WTC11 (cell line): ENCODE measurements at regions not wholly inside any gene's neighbourhood (a gene's known extent, or its start where the extent isn't known, plus 50 kb on each side); places are given as distances from the start of the nearest gene placed in this dataset.

Source experiments
- ATAC-seq: fragments of 200-7000 bp; cut with Tn5 transposase; 2 replicates; pipeline ENCODE4 v1.10.0; 2021; ENCODE audit warnings: mild to moderate bottlenecking, moderate library complexity
- CTCF ChIA-PET: fragments of 300-600 bp; sonication (Branson Sonifier 250); formaldehyde crosslinking; loops from one replicate; lab custom pipeline; 2021; ENCODE audit warnings: antibody characterized with exemption; lab: Charles Lee
- POLR2A ChIA-PET: fragments of 350-600 bp; sonication (Branson Sonifier 250); formaldehyde crosslinking; loops from one replicate; lab custom pipeline; 2021; ENCODE audit warnings: antibody characterized with exemption; lab: Charles Lee
- DNase-seq: peaks from one replicate; pipeline ENCODE4 v3.0.0; 2021; ENCODE audit warnings: low spot score
- H3K27ac Mint-ChIP-seq: 2 replicates; pipeline ENCODE4 v1.8.0; 2021; ENCODE audit warnings: mixed read lengths
- H3K27me3 Mint-ChIP-seq: 2 replicates; pipeline ENCODE4 v1.8.0; 2021; ENCODE audit warnings: low read depth, mild to moderate bottlenecking, moderate library complexity, mixed read lengths
- H3K36me3 Mint-ChIP-seq: 2 replicates; pipeline ENCODE4 v1.8.0; 2021; ENCODE audit warnings: mixed read lengths
- H3K4me1 Mint-ChIP-seq: 2 replicates; pipeline ENCODE4 v1.8.0; 2022; ENCODE audit warnings: mixed read lengths
- H3K4me3 Mint-ChIP-seq: 2 replicates; pipeline ENCODE4 v1.8.0; 2021; ENCODE audit warnings: mild to moderate bottlenecking, moderate library complexity, mixed read lengths
- H3K9me3 Mint-ChIP-seq: 2 replicates; pipeline ENCODE4 v1.8.0; 2021; ENCODE audit warnings: mixed read lengths
- KAT7 ChIP-seq: sonication (generic); formaldehyde crosslinking; IDR thresholded peaks from 2 replicates; pipeline ENCODE4 v1.8.1; 2023; ENCODE audit warnings: missing genetic modification reagents, mild to moderate bottlenecking, borderline replicate concordance
- NR1H2 ChIP-seq: sonication (generic); formaldehyde crosslinking; IDR thresholded peaks from 2 replicates; pipeline ENCODE4 v1.9.0; 2021; ENCODE audit warnings: mild to moderate bottlenecking, moderate library complexity, missing genetic modification reagents
- NR2C2 ChIP-seq: sonication (generic); formaldehyde crosslinking; IDR thresholded peaks from 2 replicates; pipeline ENCODE4 v1.8.0; 2022; ENCODE audit warnings: mild to moderate bottlenecking, missing genetic modification reagents
- TF ChIP-seq, protein P1 (sequence below): sonication (generic); formaldehyde crosslinking; IDR thresholded peaks from 2 replicates; pipeline ENCODE4 v1.8.1; 2023; ENCODE audit warnings: mild to moderate bottlenecking, missing genetic modification reagents, borderline replicate concordance
- TF ChIP-seq, protein P2 (sequence below): fragments of 250-450 bp; sonication (Bioruptor Pico); IDR thresholded peaks from 2 replicates; pipeline ENCODE4 v2.1.2; 2022; ENCODE audit warnings: mild to moderate bottlenecking, moderate library complexity
- TF ChIP-seq, protein P3 (sequence below): sonication (generic); formaldehyde crosslinking; IDR thresholded peaks from 2 replicates; pipeline ENCODE4 v1.8.1; 2023; ENCODE audit warnings: mild to moderate bottlenecking, missing genetic modification reagents
- TF ChIP-seq, protein P4 (sequence below): fragments of 250-450 bp; sonication (Bioruptor Pico); IDR thresholded peaks from 2 replicates; pipeline ENCODE4 v1.9.0; 2021; ENCODE audit warnings: mild to moderate bottlenecking
- TF ChIP-seq, protein P5 (sequence below): sonication (generic); formaldehyde crosslinking; IDR thresholded peaks from 2 replicates; pipeline ENCODE4 v1.8.0; 2022; ENCODE audit warnings: mild to moderate bottlenecking, missing genetic modification reagents
- TF ChIP-seq, protein P6 (sequence below): sonication (generic); formaldehyde crosslinking; IDR thresholded peaks from 2 replicates; pipeline ENCODE4 v1.8.0; 2023; ENCODE audit warnings: mild to moderate bottlenecking, missing genetic modification reagents
- TF ChIP-seq, protein P7 (sequence below): fragments of 200-600 bp; IDR thresholded peaks from 2 replicates; pipeline ENCODE4 v1.8.0; 2022; ENCODE audit warnings: antibody characterized with exemption
- TF ChIP-seq, protein P8 (sequence below): sonication (generic); formaldehyde crosslinking; IDR thresholded peaks from 2 replicates; pipeline ENCODE4 v1.8.0; 2022; ENCODE audit warnings: mild to moderate bottlenecking, missing genetic modification reagents

DNA sequence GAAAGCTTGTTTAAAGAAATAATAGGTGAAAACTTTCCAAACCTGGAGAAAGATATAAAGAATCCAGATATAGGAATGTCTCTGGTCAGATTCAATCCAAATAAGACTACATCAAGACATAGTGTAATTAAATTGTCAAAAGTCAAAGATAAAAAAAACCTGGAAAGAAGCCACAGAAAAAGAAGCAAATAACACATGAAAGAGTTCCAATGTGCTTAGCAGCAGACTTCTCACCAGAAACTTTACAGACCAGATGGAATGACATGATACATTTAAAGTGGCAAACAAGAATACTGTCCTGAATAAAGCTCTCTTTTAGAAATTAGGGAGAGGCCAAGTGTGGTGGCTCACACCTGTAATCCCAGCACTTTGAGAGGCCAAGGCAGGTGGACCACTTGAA is 1039.9 kb downstream of the KCNT2 start (continued):
- TF ChIP-seq, protein P1, sequence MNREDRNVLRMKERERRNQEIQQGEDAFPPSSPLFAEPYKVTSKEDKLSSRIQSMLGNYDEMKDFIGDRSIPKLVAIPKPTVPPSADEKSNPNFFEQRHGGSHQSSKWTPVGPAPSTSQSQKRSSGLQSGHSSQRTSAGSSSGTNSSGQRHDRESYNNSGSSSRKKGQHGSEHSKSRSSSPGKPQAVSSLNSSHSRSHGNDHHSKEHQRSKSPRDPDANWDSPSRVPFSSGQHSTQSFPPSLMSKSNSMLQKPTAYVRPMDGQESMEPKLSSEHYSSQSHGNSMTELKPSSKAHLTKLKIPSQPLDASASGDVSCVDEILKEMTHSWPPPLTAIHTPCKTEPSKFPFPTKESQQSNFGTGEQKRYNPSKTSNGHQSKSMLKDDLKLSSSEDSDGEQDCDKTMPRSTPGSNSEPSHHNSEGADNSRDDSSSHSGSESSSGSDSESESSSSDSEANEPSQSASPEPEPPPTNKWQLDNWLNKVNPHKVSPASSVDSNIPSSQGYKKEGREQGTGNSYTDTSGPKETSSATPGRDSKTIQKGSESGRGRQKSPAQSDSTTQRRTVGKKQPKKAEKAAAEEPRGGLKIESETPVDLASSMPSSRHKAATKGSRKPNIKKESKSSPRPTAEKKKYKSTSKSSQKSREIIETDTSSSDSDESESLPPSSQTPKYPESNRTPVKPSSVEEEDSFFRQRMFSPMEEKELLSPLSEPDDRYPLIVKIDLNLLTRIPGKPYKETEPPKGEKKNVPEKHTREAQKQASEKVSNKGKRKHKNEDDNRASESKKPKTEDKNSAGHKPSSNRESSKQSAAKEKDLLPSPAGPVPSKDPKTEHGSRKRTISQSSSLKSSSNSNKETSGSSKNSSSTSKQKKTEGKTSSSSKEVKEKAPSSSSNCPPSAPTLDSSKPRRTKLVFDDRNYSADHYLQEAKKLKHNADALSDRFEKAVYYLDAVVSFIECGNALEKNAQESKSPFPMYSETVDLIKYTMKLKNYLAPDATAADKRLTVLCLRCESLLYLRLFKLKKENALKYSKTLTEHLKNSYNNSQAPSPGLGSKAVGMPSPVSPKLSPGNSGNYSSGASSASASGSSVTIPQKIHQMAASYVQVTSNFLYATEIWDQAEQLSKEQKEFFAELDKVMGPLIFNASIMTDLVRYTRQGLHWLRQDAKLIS (CRISPR knock-in tag) = no peak

DNA sequence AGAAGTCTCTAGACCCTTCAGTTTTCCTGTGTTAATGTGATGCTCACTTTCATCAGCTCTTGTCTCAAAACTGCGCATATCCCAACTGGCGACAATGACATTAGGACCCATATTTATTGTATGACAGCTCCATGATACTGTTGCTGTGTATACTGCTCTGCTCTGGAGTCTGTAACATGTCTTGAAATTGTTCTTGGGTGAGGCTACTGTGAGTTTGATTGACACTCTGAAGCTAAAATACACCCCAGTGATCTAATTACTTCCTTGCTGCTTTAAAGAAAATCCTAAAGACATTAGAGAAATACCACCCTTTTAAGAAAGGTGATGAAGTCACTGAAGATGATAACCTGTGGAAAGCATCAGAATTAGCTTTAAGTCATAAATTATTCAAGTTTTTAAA is 1046.2 kb downstream of the KCNT2 start:
- no peak for ATAC-seq
- Mint-ChIP-seq H3K4me1 (no peaks in the 10 kb centered on the region), H3K36me3 (no peaks in the 10 kb centered on the region), H3K27me3 (no peaks in the 10 kb centered on the region), H3K9me3 (no peaks in the 10 kb centered on the region), H3K27ac (no peak overlapping the region), H3K4me3 (no peak overlapping the region)
- CTCF ChIA-PET = no interaction called here
- no peak for TF ChIP-seq KAT7 (CRISPR knock-in tag)
- TF ChIP-seq, protein P2, sequence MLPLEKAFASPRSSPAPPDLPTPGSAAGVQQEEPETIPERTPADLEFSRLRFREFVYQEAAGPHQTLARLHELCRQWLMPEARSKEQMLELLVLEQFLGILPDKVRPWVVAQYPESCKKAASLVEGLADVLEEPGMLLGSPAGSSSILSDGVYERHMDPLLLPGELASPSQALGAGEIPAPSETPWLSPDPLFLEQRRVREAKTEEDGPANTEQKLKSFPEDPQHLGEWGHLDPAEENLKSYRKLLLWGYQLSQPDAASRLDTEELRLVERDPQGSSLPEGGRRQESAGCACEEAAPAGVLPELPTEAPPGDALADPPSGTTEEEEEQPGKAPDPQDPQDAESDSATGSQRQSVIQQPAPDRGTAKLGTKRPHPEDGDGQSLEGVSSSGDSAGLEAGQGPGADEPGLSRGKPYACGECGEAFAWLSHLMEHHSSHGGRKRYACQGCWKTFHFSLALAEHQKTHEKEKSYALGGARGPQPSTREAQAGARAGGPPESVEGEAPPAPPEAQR (CRISPR knock-in tag) = no peak
- TF ChIP-seq, protein P3, sequence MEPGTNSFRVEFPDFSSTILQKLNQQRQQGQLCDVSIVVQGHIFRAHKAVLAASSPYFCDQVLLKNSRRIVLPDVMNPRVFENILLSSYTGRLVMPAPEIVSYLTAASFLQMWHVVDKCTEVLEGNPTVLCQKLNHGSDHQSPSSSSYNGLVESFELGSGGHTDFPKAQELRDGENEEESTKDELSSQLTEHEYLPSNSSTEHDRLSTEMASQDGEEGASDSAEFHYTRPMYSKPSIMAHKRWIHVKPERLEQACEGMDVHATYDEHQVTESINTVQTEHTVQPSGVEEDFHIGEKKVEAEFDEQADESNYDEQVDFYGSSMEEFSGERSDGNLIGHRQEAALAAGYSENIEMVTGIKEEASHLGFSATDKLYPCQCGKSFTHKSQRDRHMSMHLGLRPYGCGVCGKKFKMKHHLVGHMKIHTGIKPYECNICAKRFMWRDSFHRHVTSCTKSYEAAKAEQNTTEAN (CRISPR knock-in tag) = no peak
- no peak for TF ChIP-seq NR2C2 (CRISPR knock-in tag)
- TF ChIP-seq, protein P4, sequence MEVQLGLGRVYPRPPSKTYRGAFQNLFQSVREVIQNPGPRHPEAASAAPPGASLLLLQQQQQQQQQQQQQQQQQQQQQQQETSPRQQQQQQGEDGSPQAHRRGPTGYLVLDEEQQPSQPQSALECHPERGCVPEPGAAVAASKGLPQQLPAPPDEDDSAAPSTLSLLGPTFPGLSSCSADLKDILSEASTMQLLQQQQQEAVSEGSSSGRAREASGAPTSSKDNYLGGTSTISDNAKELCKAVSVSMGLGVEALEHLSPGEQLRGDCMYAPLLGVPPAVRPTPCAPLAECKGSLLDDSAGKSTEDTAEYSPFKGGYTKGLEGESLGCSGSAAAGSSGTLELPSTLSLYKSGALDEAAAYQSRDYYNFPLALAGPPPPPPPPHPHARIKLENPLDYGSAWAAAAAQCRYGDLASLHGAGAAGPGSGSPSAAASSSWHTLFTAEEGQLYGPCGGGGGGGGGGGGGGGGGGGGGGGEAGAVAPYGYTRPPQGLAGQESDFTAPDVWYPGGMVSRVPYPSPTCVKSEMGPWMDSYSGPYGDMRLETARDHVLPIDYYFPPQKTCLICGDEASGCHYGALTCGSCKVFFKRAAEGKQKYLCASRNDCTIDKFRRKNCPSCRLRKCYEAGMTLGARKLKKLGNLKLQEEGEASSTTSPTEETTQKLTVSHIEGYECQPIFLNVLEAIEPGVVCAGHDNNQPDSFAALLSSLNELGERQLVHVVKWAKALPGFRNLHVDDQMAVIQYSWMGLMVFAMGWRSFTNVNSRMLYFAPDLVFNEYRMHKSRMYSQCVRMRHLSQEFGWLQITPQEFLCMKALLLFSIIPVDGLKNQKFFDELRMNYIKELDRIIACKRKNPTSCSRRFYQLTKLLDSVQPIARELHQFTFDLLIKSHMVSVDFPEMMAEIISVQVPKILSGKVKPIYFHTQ (CRISPR knock-in tag) = no peak
- TF ChIP-seq, protein P5, sequence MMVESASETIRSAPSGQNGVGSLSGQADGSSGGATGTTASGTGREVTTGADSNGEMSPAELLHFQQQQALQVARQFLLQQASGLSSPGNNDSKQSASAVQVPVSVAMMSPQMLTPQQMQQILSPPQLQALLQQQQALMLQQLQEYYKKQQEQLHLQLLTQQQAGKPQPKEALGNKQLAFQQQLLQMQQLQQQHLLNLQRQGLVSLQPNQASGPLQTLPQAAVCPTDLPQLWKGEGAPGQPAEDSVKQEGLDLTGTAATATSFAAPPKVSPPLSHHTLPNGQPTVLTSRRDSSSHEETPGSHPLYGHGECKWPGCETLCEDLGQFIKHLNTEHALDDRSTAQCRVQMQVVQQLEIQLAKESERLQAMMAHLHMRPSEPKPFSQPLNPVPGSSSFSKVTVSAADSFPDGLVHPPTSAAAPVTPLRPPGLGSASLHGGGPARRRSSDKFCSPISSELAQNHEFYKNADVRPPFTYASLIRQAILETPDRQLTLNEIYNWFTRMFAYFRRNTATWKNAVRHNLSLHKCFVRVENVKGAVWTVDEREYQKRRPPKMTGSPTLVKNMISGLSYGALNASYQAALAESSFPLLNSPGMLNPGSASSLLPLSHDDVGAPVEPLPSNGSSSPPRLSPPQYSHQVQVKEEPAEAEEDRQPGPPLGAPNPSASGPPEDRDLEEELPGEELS (CRISPR knock-in tag) = no peak
- TF ChIP-seq, protein P6, sequence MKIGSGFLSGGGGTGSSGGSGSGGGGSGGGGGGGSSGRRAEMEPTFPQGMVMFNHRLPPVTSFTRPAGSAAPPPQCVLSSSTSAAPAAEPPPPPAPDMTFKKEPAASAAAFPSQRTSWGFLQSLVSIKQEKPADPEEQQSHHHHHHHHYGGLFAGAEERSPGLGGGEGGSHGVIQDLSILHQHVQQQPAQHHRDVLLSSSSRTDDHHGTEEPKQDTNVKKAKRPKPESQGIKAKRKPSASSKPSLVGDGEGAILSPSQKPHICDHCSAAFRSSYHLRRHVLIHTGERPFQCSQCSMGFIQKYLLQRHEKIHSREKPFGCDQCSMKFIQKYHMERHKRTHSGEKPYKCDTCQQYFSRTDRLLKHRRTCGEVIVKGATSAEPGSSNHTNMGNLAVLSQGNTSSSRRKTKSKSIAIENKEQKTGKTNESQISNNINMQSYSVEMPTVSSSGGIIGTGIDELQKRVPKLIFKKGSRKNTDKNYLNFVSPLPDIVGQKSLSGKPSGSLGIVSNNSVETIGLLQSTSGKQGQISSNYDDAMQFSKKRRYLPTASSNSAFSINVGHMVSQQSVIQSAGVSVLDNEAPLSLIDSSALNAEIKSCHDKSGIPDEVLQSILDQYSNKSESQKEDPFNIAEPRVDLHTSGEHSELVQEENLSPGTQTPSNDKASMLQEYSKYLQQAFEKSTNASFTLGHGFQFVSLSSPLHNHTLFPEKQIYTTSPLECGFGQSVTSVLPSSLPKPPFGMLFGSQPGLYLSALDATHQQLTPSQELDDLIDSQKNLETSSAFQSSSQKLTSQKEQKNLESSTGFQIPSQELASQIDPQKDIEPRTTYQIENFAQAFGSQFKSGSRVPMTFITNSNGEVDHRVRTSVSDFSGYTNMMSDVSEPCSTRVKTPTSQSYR = no peak
- TF ChIP-seq, protein P7, sequence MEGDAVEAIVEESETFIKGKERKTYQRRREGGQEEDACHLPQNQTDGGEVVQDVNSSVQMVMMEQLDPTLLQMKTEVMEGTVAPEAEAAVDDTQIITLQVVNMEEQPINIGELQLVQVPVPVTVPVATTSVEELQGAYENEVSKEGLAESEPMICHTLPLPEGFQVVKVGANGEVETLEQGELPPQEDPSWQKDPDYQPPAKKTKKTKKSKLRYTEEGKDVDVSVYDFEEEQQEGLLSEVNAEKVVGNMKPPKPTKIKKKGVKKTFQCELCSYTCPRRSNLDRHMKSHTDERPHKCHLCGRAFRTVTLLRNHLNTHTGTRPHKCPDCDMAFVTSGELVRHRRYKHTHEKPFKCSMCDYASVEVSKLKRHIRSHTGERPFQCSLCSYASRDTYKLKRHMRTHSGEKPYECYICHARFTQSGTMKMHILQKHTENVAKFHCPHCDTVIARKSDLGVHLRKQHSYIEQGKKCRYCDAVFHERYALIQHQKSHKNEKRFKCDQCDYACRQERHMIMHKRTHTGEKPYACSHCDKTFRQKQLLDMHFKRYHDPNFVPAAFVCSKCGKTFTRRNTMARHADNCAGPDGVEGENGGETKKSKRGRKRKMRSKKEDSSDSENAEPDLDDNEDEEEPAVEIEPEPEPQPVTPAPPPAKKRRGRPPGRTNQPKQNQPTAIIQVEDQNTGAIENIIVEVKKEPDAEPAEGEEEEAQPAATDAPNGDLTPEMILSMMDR = no peak
- no peak for TF ChIP-seq NR1H2 (CRISPR knock-in tag)
- TF ChIP-seq, protein P8, sequence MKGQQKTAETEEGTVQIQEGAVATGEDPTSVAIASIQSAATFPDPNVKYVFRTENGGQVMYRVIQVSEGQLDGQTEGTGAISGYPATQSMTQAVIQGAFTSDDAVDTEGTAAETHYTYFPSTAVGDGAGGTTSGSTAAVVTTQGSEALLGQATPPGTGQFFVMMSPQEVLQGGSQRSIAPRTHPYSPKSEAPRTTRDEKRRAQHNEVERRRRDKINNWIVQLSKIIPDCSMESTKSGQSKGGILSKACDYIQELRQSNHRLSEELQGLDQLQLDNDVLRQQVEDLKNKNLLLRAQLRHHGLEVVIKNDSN (CRISPR knock-in tag) = no peak
- POLR2A ChIA-PET = no interaction called here
- DNase-seq = no peak
